MM.1S (cell line): ENCODE measurements at regions not wholly inside any gene's neighbourhood (a gene's known extent, or its start where the extent isn't known, plus 50 kb on each side); places are given as distances from the start of the nearest gene placed in this dataset.

ENCODE experiments used
- EZH2 ChIP-seq: fragments of 300-600 bp; sonication (generic); optimal IDR thresholded peaks from 2 replicates; pipeline ENCODE3; 2017; ENCODE audit warnings: low read depth, mild to moderate bottlenecking, antibody characterized with exemption, low read length, mixed read lengths
- EZH2phosphoT487 ChIP-seq: fragments of 300-600 bp; sonication (generic); IDR thresholded peaks from 2 replicates; pipeline ENCODE4 v1.6.1; 2018; ENCODE audit warnings: antibody characterized with exemption, low read length
- TF ChIP-seq, protein P1 (sequence below): fragments of 300-600 bp; sonication (generic); IDR thresholded peaks from 2 replicates; pipeline ENCODE4 v1.5.1; 2016; ENCODE audit warnings: antibody characterized with exemption, low read length, mixed read lengths

DNA sequence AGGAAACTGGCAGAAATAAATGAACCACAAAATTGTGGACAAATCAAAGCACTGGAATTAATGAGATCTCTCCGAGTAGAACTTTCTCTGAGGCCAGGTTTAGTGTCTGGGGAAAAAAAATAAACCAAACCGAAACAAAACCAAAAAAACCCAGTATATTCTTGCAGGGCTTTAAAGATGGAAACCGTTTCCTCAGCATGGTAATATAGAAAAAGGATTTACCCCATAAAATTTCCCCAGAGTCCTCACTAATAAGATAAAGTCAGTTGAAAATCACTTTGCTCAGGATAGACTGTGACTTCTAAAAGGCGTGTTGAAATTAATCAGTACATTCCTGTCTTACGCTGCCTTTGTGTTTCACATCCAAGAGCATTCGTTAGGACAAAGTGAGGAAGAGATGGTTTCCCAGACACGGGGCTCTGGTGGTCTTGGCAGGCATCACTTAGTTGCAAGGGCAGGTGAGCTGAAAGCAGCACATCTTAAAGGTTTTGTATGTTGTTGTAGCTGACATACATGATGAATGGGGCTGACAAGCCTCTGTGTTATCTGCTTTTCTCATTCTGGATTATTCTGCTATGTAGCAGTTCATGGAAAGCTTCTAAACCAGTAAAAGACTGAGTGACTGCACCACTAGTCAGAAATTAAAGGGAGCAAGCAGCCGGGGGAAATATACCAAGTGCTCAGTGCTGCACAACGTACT, 85.2 kb upstream of the PRL start:
- TF ChIP-seq, protein P1, sequence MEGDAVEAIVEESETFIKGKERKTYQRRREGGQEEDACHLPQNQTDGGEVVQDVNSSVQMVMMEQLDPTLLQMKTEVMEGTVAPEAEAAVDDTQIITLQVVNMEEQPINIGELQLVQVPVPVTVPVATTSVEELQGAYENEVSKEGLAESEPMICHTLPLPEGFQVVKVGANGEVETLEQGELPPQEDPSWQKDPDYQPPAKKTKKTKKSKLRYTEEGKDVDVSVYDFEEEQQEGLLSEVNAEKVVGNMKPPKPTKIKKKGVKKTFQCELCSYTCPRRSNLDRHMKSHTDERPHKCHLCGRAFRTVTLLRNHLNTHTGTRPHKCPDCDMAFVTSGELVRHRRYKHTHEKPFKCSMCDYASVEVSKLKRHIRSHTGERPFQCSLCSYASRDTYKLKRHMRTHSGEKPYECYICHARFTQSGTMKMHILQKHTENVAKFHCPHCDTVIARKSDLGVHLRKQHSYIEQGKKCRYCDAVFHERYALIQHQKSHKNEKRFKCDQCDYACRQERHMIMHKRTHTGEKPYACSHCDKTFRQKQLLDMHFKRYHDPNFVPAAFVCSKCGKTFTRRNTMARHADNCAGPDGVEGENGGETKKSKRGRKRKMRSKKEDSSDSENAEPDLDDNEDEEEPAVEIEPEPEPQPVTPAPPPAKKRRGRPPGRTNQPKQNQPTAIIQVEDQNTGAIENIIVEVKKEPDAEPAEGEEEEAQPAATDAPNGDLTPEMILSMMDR: no peak
- no peak for TF ChIP-seq EZH2phosphoT487
- TF ChIP-seq EZH2: no peak
